Fibroblast of lung (primary cell): ENCODE measurements at regions not wholly inside any gene's neighbourhood (a gene's known extent, or its start where the extent isn't known, plus 50 kb on each side); places are given as distances from the start of the nearest gene placed in this dataset.

Experiments
- DNase-seq, 2 donors: peaks; one replicate each; pipeline versions ENCODE4 v3.0.0 to v3.0.0-alpha.2; 2010; ENCODE audit warnings: low read depth in 2 of 2
- H2AFZ ChIP-seq: 2 replicates; pipeline ENCODE4 v1.5.1; 2012; ENCODE audit warnings: low read length, control low read depth, inconsistent platforms
- H3K27ac ChIP-seq: 2 replicates; pipeline ENCODE4 v1.5.1; 2011; ENCODE audit warnings: low read length, control low read depth; ENCODE audit not compliant: insufficient read depth
- H3K27me3 ChIP-seq: 2 replicates; pipeline ENCODE4 v1.5.1; 2011; ENCODE audit warnings: mild to moderate bottlenecking, low read length; ENCODE audit not compliant: control insufficient read depth, insufficient read depth
- H3K36me3 ChIP-seq: 2 replicates; pipeline ENCODE4 v1.5.1; 2011; ENCODE audit warnings: low read length; ENCODE audit not compliant: control insufficient read depth, insufficient read depth
- H3K4me1 ChIP-seq: 2 replicates; pipeline ENCODE4 v1.5.1; 2011; ENCODE audit warnings: low read length; ENCODE audit not compliant: control insufficient read depth, insufficient read depth; ENCODE audit errors: extremely low read depth
- H3K4me2 ChIP-seq: 2 replicates; pipeline ENCODE4 v1.5.1; 2011; ENCODE audit warnings: low read length, control low read depth; ENCODE audit not compliant: insufficient read depth; ENCODE audit errors: extremely low read depth
- H3K4me3 ChIP-seq, 4 experiments: fragments of 200-600 bp in 1 of 4; sonication (generic) in 1 of 4; replicated peaks in 1 of 4; 2 replicates each; pipeline ENCODE4 v1.5.1; 2011 to 2016; ENCODE audit warnings: low read length in 4 of 4, low read depth in 3 of 4, mild to moderate bottlenecking in 3 of 4, control low read depth in 2 of 4, inconsistent platforms in 1 of 4, mixed read lengths in 1 of 4; ENCODE audit not compliant: insufficient read depth in 1 of 4; ENCODE audit errors: control extremely low read depth in 1 of 4
- H3K79me2 ChIP-seq: 2 replicates; pipeline ENCODE4 v1.5.1; 2012; ENCODE audit warnings: mild to moderate bottlenecking, low read length, inconsistent platforms; ENCODE audit not compliant: control insufficient read depth, insufficient read depth
- H3K9ac ChIP-seq: 2 replicates; pipeline ENCODE4 v1.5.1; 2011; ENCODE audit warnings: mild to moderate bottlenecking, low read length, control low read depth; ENCODE audit not compliant: insufficient read depth
- H3K9me3 ChIP-seq: 2 replicates; pipeline ENCODE4 v1.5.1; 2012; ENCODE audit warnings: low read depth, low read length; ENCODE audit not compliant: control insufficient read depth, insufficient read depth
- H4K20me1 ChIP-seq: 2 replicates; pipeline ENCODE4 v1.5.1; 2011; ENCODE audit warnings: low read length; ENCODE audit not compliant: control insufficient read depth, insufficient read depth; ENCODE audit errors: extremely low read depth
- CTCF ChIP-seq, 2 donors: IDR thresholded peaks in 1 of 2; conservative IDR thresholded peaks in 1 of 2; 1 replicate in 1 of 2; 2 replicates in 1 of 2; pipeline ENCODE4 v1.5.1; 2011 to 2012; ENCODE audit warnings: low read length in 2 of 2, control low read depth in 1 of 2, inconsistent platforms in 1 of 2, low read depth in 1 of 2, mild to moderate bottlenecking in 1 of 2
- EZH2 ChIP-seq: IDR thresholded peaks from 2 replicates; pipeline ENCODE4 v1.5.1; 2012; ENCODE audit warnings: low read length, control low read depth, mild to moderate bottlenecking; ENCODE audit errors: missing control alignments

GRCh38 chr15:46317029-46317428 is 682.2 kb downstream of the SQOR start:
- no peak overlapping the region for H3K4me2 ChIP-seq
- no peaks in the 10 kb centered on the region for H3K9me3 ChIP-seq
- H3K27ac ChIP-seq = no peak overlapping the region
- no peak overlapping the region for H3K4me3 ChIP-seq
- no peak for TF ChIP-seq CTCF (conservative IDR thresholded peaks at IDR 0.05 in 1 of 2, IDR thresholded peaks at IDR 0.05 in 1 of 2; ENCODE audit: low read depth in 1 of 2, low read length in 2 of 2)
- no peak for TF ChIP-seq EZH2
- H3K4me1 ChIP-seq = no peaks in the 10 kb centered on the region
- no peak for DNase-seq
- H2AFZ ChIP-seq = no peak overlapping the region
- no peaks in the 10 kb centered on the region for H4K20me1 ChIP-seq
- no peak overlapping the region for H3K9ac ChIP-seq
- no peaks in the 10 kb centered on the region for H3K27me3 ChIP-seq
- no peaks in the 10 kb centered on the region for H3K79me2 ChIP-seq
- no peaks in the 10 kb centered on the region for H3K36me3 ChIP-seq

DNA sequence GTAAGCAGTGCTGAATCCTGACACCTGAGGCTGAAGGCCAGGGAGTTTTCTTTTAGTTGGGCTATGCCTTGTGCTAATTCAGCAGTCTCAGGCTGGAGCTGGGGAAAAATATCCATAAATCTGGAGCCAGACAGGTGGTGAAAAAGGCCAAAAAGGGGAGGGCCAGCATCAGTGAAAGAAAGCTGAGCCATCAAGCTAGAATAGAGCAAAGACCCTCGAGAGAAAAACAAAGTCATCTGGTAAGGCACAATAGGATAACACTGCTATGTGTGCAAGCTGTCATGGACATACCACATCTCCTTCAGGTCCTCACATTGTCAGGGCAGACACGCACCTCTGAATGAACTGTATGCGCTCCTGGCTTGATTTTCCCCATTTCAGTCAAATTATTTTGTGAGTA is 687.9 kb downstream of the SQOR start:
- Histone ChIP-seq H2AFZ (no peak overlapping the region), H3K4me1 (no peaks in the 10 kb centered on the region), H4K20me1 (no peaks in the 10 kb centered on the region), H3K27ac (no peak overlapping the region), H3K4me2 (no peak overlapping the region), H3K36me3 (no peaks in the 10 kb centered on the region), H3K9me3 (no peaks in the 10 kb centered on the region), H3K79me2 (no peaks in the 10 kb centered on the region), H3K9ac (no peak overlapping the region), H3K4me3 (no peak overlapping the region), H3K27me3 (no peaks in the 10 kb centered on the region)
- no peak for DNase-seq
- no peak for TF ChIP-seq EZH2
- TF ChIP-seq CTCF (conservative IDR thresholded peaks at IDR 0.05 in 1 of 2, IDR thresholded peaks at IDR 0.05 in 1 of 2; ENCODE audit: low read depth in 1 of 2, low read length in 2 of 2) = no peak

DNA sequence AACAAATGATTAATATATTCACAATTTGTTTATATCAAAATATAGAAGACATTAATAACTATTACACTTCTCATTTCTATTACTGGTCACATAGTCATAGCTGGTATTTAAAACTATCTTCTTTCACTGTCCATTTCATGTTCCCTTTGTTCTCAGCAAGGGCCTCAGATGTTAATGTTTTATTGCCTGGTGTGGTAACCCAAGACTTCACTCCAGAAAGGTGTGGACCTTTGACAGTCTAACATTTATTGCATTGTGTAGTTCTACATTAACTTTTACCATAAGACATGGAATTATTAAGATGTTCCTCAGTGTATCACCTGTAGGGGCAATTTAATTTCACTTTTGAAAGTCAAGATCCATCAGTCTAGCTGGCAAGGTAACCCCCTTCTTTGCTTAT is 691.3 kb downstream of the SQOR start:
- no peak for DNase-seq
- Histone ChIP-seq H3K27ac (no peak overlapping the region), H3K4me2 (no peak overlapping the region), H3K9me3 (no peaks in the 10 kb centered on the region), H3K9ac (no peak overlapping the region), H4K20me1 (no peaks in the 10 kb centered on the region), H2AFZ (no peak overlapping the region), H3K27me3 (no peaks in the 10 kb centered on the region), H3K4me1 (no peaks in the 10 kb centered on the region), H3K36me3 (no peaks in the 10 kb centered on the region), H3K79me2 (no peaks in the 10 kb centered on the region), H3K4me3 (no peak overlapping the region)
- TF ChIP-seq CTCF (conservative IDR thresholded peaks at IDR 0.05 in 1 of 2, IDR thresholded peaks at IDR 0.05 in 1 of 2; ENCODE audit: low read depth in 1 of 2, low read length in 2 of 2) = no peak
